ENCODE measurements at regions not wholly inside any gene's neighbourhood (a gene's known extent, or its start where the extent isn't known, plus 50 kb on each side); places are given as distances from the start of the nearest gene placed in this dataset.

DNA sequence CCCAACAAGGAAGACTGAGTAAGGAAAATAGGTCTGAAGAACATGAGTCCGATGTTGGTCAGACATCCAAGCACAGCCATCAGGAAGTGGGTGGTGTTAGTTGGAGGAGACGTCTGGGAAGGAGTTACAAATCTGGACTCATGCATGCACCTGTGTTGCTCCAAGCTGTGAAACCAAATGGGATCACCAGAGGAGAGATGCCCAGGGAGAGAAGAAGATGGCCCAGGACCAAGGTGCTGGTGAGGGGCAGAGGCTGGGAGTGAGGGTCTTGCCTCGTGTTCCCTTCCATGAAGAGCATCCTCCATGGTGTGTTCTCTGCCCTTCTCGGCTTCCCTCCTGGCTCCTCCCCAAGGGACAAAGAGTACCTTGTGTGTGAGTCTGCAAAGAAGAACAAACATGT lies 405.6 kb downstream of the NPHP4 start:
- intact Hi-C loops (cut with DNase I) = no loop called here
- TF ChIP-seq, protein P1, sequence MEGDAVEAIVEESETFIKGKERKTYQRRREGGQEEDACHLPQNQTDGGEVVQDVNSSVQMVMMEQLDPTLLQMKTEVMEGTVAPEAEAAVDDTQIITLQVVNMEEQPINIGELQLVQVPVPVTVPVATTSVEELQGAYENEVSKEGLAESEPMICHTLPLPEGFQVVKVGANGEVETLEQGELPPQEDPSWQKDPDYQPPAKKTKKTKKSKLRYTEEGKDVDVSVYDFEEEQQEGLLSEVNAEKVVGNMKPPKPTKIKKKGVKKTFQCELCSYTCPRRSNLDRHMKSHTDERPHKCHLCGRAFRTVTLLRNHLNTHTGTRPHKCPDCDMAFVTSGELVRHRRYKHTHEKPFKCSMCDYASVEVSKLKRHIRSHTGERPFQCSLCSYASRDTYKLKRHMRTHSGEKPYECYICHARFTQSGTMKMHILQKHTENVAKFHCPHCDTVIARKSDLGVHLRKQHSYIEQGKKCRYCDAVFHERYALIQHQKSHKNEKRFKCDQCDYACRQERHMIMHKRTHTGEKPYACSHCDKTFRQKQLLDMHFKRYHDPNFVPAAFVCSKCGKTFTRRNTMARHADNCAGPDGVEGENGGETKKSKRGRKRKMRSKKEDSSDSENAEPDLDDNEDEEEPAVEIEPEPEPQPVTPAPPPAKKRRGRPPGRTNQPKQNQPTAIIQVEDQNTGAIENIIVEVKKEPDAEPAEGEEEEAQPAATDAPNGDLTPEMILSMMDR (IDR thresholded peaks at IDR 0.05) = no peak
- H3K27ac ChIP-seq = no peak overlapping the region
- peaks cover 4 to 6% of the 10 kb centered on the region in 2 donors for H3K9me3 ChIP-seq
- H3K4me3 ChIP-seq = no peak overlapping the region
- H3K36me3 ChIP-seq = no peaks in the 10 kb centered on the region
- no peaks in the 10 kb centered on the region for H3K4me1 ChIP-seq
- no peak for DNase-seq (ENCODE audit: low spot score in 2 of 2)
- no peaks in the 10 kb centered on the region for H3K27me3 ChIP-seq

DNA sequence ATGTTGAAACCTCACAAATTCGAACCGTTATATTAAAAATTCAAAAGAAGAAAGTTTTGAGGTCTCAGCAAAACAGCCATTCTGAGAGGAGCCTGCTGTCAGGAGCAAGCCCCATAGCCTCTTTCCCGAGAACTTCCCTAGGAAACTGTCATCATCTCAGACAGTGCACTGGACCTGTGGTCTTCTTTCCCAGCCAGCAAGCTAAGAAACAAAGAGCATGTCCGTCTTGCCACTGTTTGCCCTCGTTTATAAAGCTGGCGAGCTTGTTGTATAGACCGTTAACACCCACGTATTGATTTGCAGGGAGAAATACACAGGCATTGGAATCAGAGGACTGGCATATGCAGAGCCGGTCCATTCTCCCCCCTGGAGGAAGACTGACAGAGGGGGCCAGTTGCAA lies 407.0 kb downstream of the NPHP4 start:
- no peaks in the 10 kb centered on the region for H3K27me3 ChIP-seq
- no peaks in the 10 kb centered on the region for H3K36me3 ChIP-seq
- no peaks in the 10 kb centered on the region for H3K9me3 ChIP-seq
- H3K4me3 ChIP-seq = no peak overlapping the region
- H3K27ac ChIP-seq = no peak overlapping the region
- TF ChIP-seq, protein P1 (IDR thresholded peaks at IDR 0.05) = no peak
- no peak for DNase-seq (ENCODE audit: low spot score in 2 of 2)
- H3K4me1 ChIP-seq = no peaks in the 10 kb centered on the region
- intact Hi-C loops (cut with DNase I) = no loop called here

DNA sequence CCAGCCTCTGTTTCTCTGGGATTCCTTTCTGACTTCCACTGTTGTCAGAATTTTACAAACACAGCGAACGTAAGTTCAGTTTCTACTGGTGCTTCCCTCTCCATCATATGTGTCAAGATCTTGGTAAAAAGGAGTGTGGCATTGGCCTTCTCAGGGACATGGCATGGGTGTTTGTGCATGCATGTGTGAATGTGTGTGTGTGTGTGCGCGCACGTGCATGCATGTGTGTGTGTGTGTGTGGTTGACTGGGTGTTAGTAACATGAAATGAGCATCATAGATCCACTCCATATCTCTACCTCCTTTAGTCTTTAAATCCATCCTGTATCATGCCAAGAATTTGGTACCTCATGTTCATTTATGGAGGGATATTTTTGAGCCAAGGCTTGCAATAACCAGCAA lies 411.3 kb downstream of the NPHP4 start:
- Histone ChIP-seq H3K4me3 (no peak overlapping the region), H3K27me3 (no peaks in the 10 kb centered on the region), H3K27ac (no peak overlapping the region), H3K36me3 (no peaks in the 10 kb centered on the region), H3K9me3 (no peaks in the 10 kb centered on the region), H3K4me1 (no peaks in the 10 kb centered on the region)
- TF ChIP-seq, protein P1 (IDR thresholded peaks at IDR 0.05) = no peak
- DNase-seq (ENCODE audit: low spot score in 2 of 2) = no peak
- intact Hi-C loops (cut with DNase I) = no loop called here

DNA sequence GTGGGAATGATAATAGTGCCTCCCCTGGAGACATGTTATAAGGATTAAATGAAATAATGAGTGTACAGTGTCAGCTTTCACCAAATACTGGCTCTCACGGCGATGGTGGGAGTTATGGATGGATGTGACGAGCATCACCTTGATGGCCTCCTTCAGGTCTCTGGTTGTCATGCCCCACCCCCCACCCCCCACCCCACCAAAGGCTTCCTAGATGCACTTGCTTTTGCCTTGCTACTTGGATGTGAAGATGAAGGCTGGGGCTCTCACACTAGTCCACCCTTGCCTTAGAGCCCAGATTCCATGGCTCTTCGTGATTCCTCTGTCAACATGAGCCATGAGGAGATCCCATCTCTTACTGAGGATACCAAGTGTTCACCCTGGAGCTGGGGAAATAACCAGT lies 412.3 kb downstream of the NPHP4 start:
- DNase-seq (ENCODE audit: low spot score in 2 of 2) = no peak
- H3K4me3 ChIP-seq = no peak overlapping the region
- H3K27ac ChIP-seq = no peak overlapping the region
- no peaks in the 10 kb centered on the region for H3K27me3 ChIP-seq
- TF ChIP-seq, protein P1 (IDR thresholded peaks at IDR 0.05) = no peak
- no peaks in the 10 kb centered on the region for H3K36me3 ChIP-seq
- H3K9me3 ChIP-seq = no peaks in the 10 kb centered on the region
- no peaks in the 10 kb centered on the region for H3K4me1 ChIP-seq
- intact Hi-C loops (cut with DNase I) = no loop called here

DNA sequence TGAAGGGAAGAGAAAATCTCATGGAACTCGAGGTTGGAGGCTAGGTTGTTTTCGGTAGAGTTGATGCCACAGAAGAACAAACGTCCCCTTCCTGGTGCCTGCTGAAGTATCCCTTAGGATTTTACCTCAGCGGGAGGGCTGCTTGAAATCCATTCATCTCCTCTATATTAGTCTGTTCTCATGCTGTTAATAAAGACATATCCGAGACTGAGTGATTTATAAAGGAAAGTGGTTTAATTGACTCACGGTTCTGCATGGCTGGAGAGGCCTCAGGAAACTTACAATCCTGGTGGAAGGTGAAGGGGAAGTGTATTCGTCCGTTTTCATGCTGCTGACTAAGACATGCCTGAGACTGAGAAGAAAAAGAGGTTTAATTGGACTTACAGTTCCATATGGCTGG lies 413.5 kb downstream of the NPHP4 start:
- intact Hi-C loops (cut with DNase I) = no loop called here
- no peaks in the 10 kb centered on the region for H3K27me3 ChIP-seq
- no peaks in the 10 kb centered on the region for H3K9me3 ChIP-seq
- no peak overlapping the region for H3K4me3 ChIP-seq
- TF ChIP-seq, protein P1 (IDR thresholded peaks at IDR 0.05) = no peak
- H3K27ac ChIP-seq = no peak overlapping the region
- H3K4me1 ChIP-seq = no peaks in the 10 kb centered on the region
- no peaks in the 10 kb centered on the region for H3K36me3 ChIP-seq
- DNase-seq (ENCODE audit: low spot score in 2 of 2) = no peak
